SK-N-SH (cell line): ENCODE measurements at regions not wholly inside any gene's neighbourhood (a gene's known extent, or its start where the extent isn't known, plus 50 kb on each side); places are given as distances from the start of the nearest gene placed in this dataset.

ENCODE experiments used
- CTCF ChIA-PET: fragments of 300-600, 350-600 bp; formaldehyde crosslinking; extraction: SDS; loops from one replicate; lab custom pipeline; 2021; lab: Yijun Ruan, JAX
- POLR2A ChIA-PET: fragments of 350-600 bp; sonication (Branson Sonifier 250); formaldehyde crosslinking; extraction: SDS; loops from one replicate; lab custom pipeline; 2020; ENCODE audit warnings: antibody characterized with exemption, inconsistent platforms; lab: Yijun Ruan, JAX
- DNase-seq: peaks from one replicate; pipeline ENCODE4 v3.0.0; 2012
- H2AFZ ChIP-seq: fragments of 200-600 bp; sonication (generic); 2 replicates; pipeline ENCODE4 v1.8.1; 2016; ENCODE audit warnings: antibody characterized with exemption, mild to moderate bottlenecking, low read depth
- H3F3A ChIP-seq: fragments of 200-600 bp; sonication (generic); replicated peaks from 2 replicates; pipeline ENCODE3; 2016; ENCODE audit warnings: antibody characterized with exemption, mild to moderate bottlenecking; ENCODE audit not compliant: insufficient read depth
- H3K27ac ChIP-seq, 2 experiments: fragments of 200-500 bp in 1 of 2; fragments of 200-600 bp in 1 of 2; sonication (Bioruptor generic) in 1 of 2; sonication (generic), shearing (Covaris generic) in 1 of 2; 2 replicates each; pipeline versions ENCODE4 v1.5.1 to v1.6.1; 2014 to 2016; ENCODE audit warnings: low read depth in 2 of 2, inconsistent platforms in 1 of 2, low read length in 1 of 2, mild to moderate bottlenecking in 1 of 2, mixed read lengths in 1 of 2
- H3K27me3 ChIP-seq: fragments of 200-600 bp; sonication (generic), shearing (Covaris generic); 2 replicates; pipeline ENCODE4 v1.6.1; 2016; ENCODE audit warnings: mixed run types; ENCODE audit not compliant: insufficient read depth
- H3K36me3 ChIP-seq, 2 experiments: fragments of 200-500 bp in 1 of 2; fragments of 200-600 bp in 1 of 2; sonication (Bioruptor generic) in 1 of 2; sonication (generic) in 1 of 2; replicated peaks in 1 of 2; 2 replicates each; pipeline versions ENCODE3 to v1.5.1; 2014 to 2016; ENCODE audit warnings: low read length in 1 of 2, mild to moderate bottlenecking in 1 of 2; ENCODE audit not compliant: insufficient read depth in 2 of 2, control insufficient read depth in 1 of 2
- H3K4me1 ChIP-seq, 2 experiments: fragments of 200-500 bp in 1 of 2; fragments of 200-600 bp in 1 of 2; sonication (Bioruptor generic) in 1 of 2; sonication (generic), shearing (Covaris generic) in 1 of 2; 2 replicates each; pipeline versions ENCODE4 v1.5.1 to v1.6.1; 2014 to 2016; ENCODE audit warnings: low read depth in 1 of 2, low read length in 1 of 2, mixed run types in 1 of 2; ENCODE audit not compliant: insufficient read depth in 2 of 2, control insufficient read depth in 1 of 2
- H3K4me2 ChIP-seq: fragments of 200-600 bp; sonication (generic), shearing (Covaris generic); 2 replicates; pipeline ENCODE4 v1.6.1; 2017; ENCODE audit warnings: mixed run types
- H3K4me3 ChIP-seq, 2 experiments: fragments of 200-500 bp in 1 of 2; fragments of 200-600 bp in 1 of 2; sonication (Bioruptor generic) in 1 of 2; sonication (generic), shearing (Covaris generic) in 1 of 2; 2 replicates each; pipeline versions ENCODE4 v1.5.1 to v1.8.1; 2014 to 2016; ENCODE audit warnings: low read depth in 2 of 2, inconsistent platforms in 1 of 2, low read length in 1 of 2, mild to moderate bottlenecking in 1 of 2, mixed read lengths in 1 of 2, moderate library complexity in 1 of 2
- H3K79me2 ChIP-seq: fragments of 200-600 bp; sonication (generic); 2 replicates; pipeline ENCODE4 v1.8.1; 2017; ENCODE audit warnings: mild to moderate bottlenecking; ENCODE audit not compliant: insufficient read depth
- H3K9ac ChIP-seq: fragments of 200-600 bp; sonication (generic); 2 replicates; pipeline ENCODE4 v1.6.1; 2017; ENCODE audit warnings: mixed run types
- H3K9me2 ChIP-seq: fragments of 200-600 bp; sonication (generic); 2 replicates; pipeline ENCODE4 v1.6.1; 2017; ENCODE audit warnings: mixed run types
- H3K9me3 ChIP-seq: fragments of 200-600 bp; sonication (generic); 2 replicates; pipeline ENCODE4 v1.6.1; 2017; ENCODE audit warnings: mixed run types, mild to moderate bottlenecking, moderate library complexity
- H4K20me1 ChIP-seq: fragments of 200-600 bp; sonication (generic); 2 replicates; pipeline ENCODE4 v1.6.1; 2017; ENCODE audit warnings: mild to moderate bottlenecking, mixed run types; ENCODE audit not compliant: insufficient read depth
- CHD2 ChIP-seq: fragments of 150-350 bp; IDR thresholded peaks from 2 replicates; pipeline ENCODE4 v1.6.1; 2018; ENCODE audit warnings: low read length; ENCODE audit not compliant: partially characterized antibody
- EZH2phosphoT487 ChIP-seq: fragments of 200-600 bp; sonication (generic); IDR thresholded peaks from 2 replicates; pipeline ENCODE4 v1.6.1; 2017; ENCODE audit warnings: low read depth, mixed run types, mild to moderate bottlenecking, antibody characterized with exemption, moderate library complexity, borderline replicate concordance
- FOXM1 ChIP-seq: IDR thresholded peaks from 2 replicates; pipeline ENCODE4 v1.4.0; 2012; ENCODE audit warnings: low read depth, mild to moderate bottlenecking
- GABPA ChIP-seq: IDR thresholded peaks from 2 replicates; pipeline ENCODE4 v1.4.0; 2012; ENCODE audit warnings: low read depth, mild to moderate bottlenecking
- GATA2 ChIP-seq: sonication (generic); formaldehyde crosslinking; IDR thresholded peaks from 2 replicates; pipeline ENCODE4 v1.5.0; 2020; ENCODE audit warnings: mild to moderate bottlenecking, missing genetic modification reagents
- JUND ChIP-seq: IDR thresholded peaks from 2 replicates; pipeline ENCODE4 v1.4.0; 2012
- MEF2A ChIP-seq: IDR thresholded peaks from 2 replicates; pipeline ENCODE4 v1.4.0; 2012; ENCODE audit warnings: low read depth, borderline replicate concordance
- NFIC ChIP-seq: IDR thresholded peaks from 2 replicates; pipeline ENCODE4 v1.4.0; 2012; ENCODE audit warnings: borderline replicate concordance
- NRF1 ChIP-seq: IDR thresholded peaks from 2 replicates; pipeline ENCODE4 v1.6.1; 2012; ENCODE audit warnings: low read depth, mild to moderate bottlenecking, low read length
- RCOR1 ChIP-seq: fragments of 150-350 bp; IDR thresholded peaks from 2 replicates; pipeline ENCODE4 v1.6.1; 2017; ENCODE audit warnings: antibody characterized with exemption, low read length
- TAF1 ChIP-seq: IDR thresholded peaks from 2 replicates; pipeline ENCODE4 v1.6.1; 2012; ENCODE audit warnings: low read depth, mild to moderate bottlenecking, low read length, moderate library complexity, borderline replicate concordance
- TCF12 ChIP-seq: IDR thresholded peaks from 2 replicates; pipeline ENCODE4 v1.4.0; 2012
- TEAD4 ChIP-seq: IDR thresholded peaks from 2 replicates; pipeline ENCODE4 v1.4.0; 2012; ENCODE audit warnings: mild to moderate bottlenecking, borderline replicate concordance; ENCODE audit not compliant: insufficient read depth
- WGBS: methylation state at CpG from one replicate; pipeline ENCODE4 v1.1.6; 2017; ENCODE audit warnings: low lambda C conversion rate; 5-methylcytosine and 5-hydroxymethylcytosine counted together
- TF ChIP-seq, protein P1 (sequence below): IDR thresholded peaks from 2 replicates; pipeline ENCODE4 v1.6.1; 2012; ENCODE audit warnings: mild to moderate bottlenecking, low read depth, low read length, moderate library complexity
- TF ChIP-seq, protein P2 (sequence below): IDR thresholded peaks from 2 replicates; pipeline ENCODE4; 2012
- TF ChIP-seq, protein P3 (sequence below): fragments of 200-600 bp; sonication (generic); IDR thresholded peaks from 2 replicates; pipeline ENCODE4 v1.6.1; 2017; ENCODE audit warnings: antibody characterized with exemption, mild to moderate bottlenecking, moderate library complexity

DNA sequence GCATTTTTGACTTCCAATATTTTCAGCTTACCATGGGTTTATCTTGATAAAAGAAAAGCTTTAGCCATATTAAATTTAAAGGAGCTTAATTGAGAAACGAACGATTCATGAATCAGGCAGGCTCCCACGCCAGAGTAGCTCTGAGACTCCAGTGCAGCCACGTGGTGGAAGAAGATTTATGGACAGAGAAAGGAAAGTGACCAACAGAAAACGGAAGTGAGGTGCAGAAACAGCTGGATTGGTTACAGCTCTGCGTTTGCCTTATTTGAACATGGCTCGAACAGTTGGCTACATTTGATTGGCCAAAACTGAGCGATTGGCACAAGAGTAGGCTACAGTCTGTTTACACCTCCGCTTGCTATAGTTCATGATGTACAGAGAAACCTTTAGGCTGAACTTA is 395.4 kb downstream of the GATA3 start:
- H2AFZ ChIP-seq: no peak overlapping the region
- H3K4me2 ChIP-seq: no peak overlapping the region
- POLR2A ChIA-PET: no interaction called here
- H3F3A ChIP-seq: no peaks in the 10 kb centered on the region
- H3K27me3 ChIP-seq: no peaks in the 10 kb centered on the region
- no peak overlapping the region for H3K9ac ChIP-seq
- 64% methylated on average over 9 of the region's 9 CpGs for WGBS
- no peaks in the 10 kb centered on the region for H3K9me3 ChIP-seq
- H3K79me2 ChIP-seq: no peaks in the 10 kb centered on the region
- TF ChIP-seq NRF1: no peak
- no peak for TF ChIP-seq GABPA
- no peak for TF ChIP-seq TEAD4
- no peak for TF ChIP-seq CHD2
- TF ChIP-seq TAF1: no peak
- TF ChIP-seq FOXM1: no peak
- TF ChIP-seq TCF12: no peak
- no peak for TF ChIP-seq MEF2A
- no peak for TF ChIP-seq GATA2 (CRISPR knock-in tag)
- TF ChIP-seq, protein P1, sequence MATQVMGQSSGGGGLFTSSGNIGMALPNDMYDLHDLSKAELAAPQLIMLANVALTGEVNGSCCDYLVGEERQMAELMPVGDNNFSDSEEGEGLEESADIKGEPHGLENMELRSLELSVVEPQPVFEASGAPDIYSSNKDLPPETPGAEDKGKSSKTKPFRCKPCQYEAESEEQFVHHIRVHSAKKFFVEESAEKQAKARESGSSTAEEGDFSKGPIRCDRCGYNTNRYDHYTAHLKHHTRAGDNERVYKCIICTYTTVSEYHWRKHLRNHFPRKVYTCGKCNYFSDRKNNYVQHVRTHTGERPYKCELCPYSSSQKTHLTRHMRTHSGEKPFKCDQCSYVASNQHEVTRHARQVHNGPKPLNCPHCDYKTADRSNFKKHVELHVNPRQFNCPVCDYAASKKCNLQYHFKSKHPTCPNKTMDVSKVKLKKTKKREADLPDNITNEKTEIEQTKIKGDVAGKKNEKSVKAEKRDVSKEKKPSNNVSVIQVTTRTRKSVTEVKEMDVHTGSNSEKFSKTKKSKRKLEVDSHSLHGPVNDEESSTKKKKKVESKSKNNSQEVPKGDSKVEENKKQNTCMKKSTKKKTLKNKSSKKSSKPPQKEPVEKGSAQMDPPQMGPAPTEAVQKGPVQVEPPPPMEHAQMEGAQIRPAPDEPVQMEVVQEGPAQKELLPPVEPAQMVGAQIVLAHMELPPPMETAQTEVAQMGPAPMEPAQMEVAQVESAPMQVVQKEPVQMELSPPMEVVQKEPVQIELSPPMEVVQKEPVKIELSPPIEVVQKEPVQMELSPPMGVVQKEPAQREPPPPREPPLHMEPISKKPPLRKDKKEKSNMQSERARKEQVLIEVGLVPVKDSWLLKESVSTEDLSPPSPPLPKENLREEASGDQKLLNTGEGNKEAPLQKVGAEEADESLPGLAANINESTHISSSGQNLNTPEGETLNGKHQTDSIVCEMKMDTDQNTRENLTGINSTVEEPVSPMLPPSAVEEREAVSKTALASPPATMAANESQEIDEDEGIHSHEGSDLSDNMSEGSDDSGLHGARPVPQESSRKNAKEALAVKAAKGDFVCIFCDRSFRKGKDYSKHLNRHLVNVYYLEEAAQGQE: no peak
- no peak for TF ChIP-seq NFIC
- H3K9me2 ChIP-seq: no peaks in the 10 kb centered on the region
- H3K27ac ChIP-seq: no peak overlapping the region
- CTCF ChIA-PET: no interaction called here
- H3K4me3 ChIP-seq: no peak overlapping the region
- no peaks in the 10 kb centered on the region for H4K20me1 ChIP-seq
- peaks cover 0 to 5% of the 10 kb centered on the region in 2 experiments; a peak in 2 of 4 replicates for H3K4me1 ChIP-seq
- DNase-seq: no peak
- no peaks in the 10 kb centered on the region for H3K36me3 ChIP-seq

DNA sequence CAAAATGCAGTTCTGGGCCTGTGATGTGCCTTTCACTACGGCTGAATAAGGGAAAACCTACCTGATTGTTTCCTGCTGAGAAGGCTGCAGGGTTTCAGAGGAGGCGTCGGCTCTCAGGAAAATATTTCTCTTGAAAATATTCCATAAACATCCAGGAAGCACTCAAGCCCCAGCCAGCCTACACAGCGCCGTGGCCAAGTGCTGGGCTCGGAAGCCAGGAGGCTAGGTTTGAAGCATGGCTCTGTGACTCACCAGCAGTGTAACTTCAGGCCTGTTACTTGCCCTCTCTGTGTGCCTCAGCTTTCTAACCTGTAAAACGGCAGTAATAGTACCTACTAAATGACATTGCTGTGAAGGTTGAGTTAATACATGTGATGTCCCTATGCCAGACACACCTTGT is 399.1 kb downstream of the GATA3 start:
- H3K9me2 ChIP-seq: no peaks in the 10 kb centered on the region
- no peaks in the 10 kb centered on the region for H3K36me3 ChIP-seq
- 72% methylated on average over 7 of the region's 7 CpGs for WGBS
- POLR2A ChIA-PET: no interaction called here
- H3F3A ChIP-seq: no peaks in the 10 kb centered on the region
- no peaks in the 10 kb centered on the region for H3K27me3 ChIP-seq
- H3K4me1 ChIP-seq: no peaks in the 10 kb centered on the region
- H3K4me2 ChIP-seq: no peak overlapping the region
- no peak overlapping the region for H3K27ac ChIP-seq
- H3K79me2 ChIP-seq: no peaks in the 10 kb centered on the region
- no peak overlapping the region for H2AFZ ChIP-seq
- CTCF ChIA-PET: no interaction called here
- no peaks in the 10 kb centered on the region for H3K9me3 ChIP-seq
- H3K9ac ChIP-seq: no peak overlapping the region
- TF ChIP-seq, protein P2, sequence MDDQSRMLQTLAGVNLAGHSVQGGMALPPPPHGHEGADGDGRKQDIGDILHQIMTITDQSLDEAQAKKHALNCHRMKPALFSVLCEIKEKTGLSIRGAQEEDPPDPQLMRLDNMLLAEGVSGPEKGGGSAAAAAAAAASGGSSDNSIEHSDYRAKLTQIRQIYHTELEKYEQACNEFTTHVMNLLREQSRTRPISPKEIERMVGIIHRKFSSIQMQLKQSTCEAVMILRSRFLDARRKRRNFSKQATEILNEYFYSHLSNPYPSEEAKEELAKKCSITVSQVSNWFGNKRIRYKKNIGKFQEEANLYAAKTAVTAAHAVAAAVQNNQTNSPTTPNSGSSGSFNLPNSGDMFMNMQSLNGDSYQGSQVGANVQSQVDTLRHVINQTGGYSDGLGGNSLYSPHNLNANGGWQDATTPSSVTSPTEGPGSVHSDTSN: no peak
- TF ChIP-seq RCOR1: no peak
- TF ChIP-seq GATA2 (CRISPR knock-in tag): no peak
- TF ChIP-seq JUND: no peak
- TF ChIP-seq, protein P3, sequence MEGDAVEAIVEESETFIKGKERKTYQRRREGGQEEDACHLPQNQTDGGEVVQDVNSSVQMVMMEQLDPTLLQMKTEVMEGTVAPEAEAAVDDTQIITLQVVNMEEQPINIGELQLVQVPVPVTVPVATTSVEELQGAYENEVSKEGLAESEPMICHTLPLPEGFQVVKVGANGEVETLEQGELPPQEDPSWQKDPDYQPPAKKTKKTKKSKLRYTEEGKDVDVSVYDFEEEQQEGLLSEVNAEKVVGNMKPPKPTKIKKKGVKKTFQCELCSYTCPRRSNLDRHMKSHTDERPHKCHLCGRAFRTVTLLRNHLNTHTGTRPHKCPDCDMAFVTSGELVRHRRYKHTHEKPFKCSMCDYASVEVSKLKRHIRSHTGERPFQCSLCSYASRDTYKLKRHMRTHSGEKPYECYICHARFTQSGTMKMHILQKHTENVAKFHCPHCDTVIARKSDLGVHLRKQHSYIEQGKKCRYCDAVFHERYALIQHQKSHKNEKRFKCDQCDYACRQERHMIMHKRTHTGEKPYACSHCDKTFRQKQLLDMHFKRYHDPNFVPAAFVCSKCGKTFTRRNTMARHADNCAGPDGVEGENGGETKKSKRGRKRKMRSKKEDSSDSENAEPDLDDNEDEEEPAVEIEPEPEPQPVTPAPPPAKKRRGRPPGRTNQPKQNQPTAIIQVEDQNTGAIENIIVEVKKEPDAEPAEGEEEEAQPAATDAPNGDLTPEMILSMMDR: no peak
- no peak for TF ChIP-seq GABPA
- TF ChIP-seq TAF1: no peak
- TF ChIP-seq CHD2: no peak
- no peak for TF ChIP-seq MEF2A
- TF ChIP-seq EZH2phosphoT487: no peak
- TF ChIP-seq, all 33 proteins: peak for 0
- H3K4me3 ChIP-seq: no peak overlapping the region
- no peaks in the 10 kb centered on the region for H4K20me1 ChIP-seq
- DNase-seq: no peak
